ENCODE measurements at regions not wholly inside any gene's neighbourhood (a gene's known extent, or its start where the extent isn't known, plus 50 kb on each side); places are given as distances from the start of the nearest gene placed in this dataset.

DNA sequence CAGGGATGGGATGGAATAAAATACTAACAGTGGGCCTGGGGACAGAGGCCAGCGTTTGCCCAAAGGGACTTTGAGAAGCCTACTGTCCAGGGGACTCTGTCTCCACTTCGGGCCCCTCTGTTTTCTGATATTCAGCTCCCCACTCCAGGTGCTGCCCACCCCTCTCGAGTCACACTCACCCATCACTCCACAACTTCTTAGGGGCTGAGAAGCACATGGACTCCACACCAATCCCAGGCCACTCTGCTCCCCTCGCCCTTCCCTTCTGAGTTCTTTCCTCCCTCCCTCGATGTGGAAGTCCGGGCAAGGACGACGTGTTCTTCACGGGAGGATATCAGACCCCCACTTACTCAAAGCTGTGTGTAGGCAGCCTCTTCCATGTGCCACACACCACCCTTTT, 124.5 kb downstream of the BARX1 start (continued):
- TF ChIP-seq SIRT6 (IDR thresholded peaks at IDR 0.05; ENCODE audit: low read depth, low read length): no peak

DNA sequence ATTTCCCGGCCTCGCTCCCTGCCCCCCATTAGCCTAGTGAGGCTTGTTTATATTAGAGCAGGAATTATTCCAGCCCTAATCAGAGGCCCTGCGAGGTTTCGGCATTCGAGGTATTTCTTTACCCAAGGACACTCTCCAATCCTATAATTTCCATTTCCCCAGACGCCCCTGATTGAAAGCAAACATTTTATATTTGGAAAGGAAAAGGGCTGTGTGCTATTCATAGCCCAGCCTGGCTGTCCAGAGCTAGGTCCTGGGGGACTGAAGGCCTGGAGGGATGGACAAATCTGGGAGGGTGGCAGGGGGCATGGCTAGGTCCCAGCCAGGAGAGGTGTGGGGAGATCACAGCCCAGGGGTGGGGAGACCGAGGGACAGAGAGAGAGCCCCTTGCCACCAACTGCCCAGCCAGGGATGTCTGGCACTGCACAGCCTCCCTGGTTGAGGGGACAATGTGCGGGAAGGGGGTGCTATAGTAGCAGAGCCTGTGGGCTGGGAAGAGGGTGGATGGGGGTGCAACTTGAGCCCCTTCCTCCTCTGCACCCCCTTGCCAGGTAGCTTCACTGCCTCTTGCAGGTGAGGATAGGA, 125.1 kb downstream of the BARX1 start:
- ATAC-seq (no peak), DNase-seq (ENCODE audit: extremely low read depth in 1 of 4, low spot score in 3 of 4) (no peak), FAIRE-seq (no peak)
- Histone ChIP-seq H3K79me2 (ENCODE audit: control insufficient read depth, insufficient read depth, low read length) (no peaks in the 10 kb centered on the region), H3K9me3 (replicated peaks; ENCODE audit: control insufficient read depth, insufficient read depth, low read depth, low read length) (0 out of 2 replicates have a peak, but pooled peaks cover 1% of the 10 kb centered on the region), H3K27ac (ENCODE audit: extremely low read depth, low read depth, low read length) (no peak overlapping the region), H4K20me1 (replicated peaks; ENCODE audit: control insufficient read depth, insufficient read depth, low read length) (no peaks in the 10 kb centered on the region), H2AFZ (ENCODE audit: low read depth, low read length) (no peak overlapping the region), H3K4me2 (ENCODE audit: insufficient read depth, low read length) (no peak overlapping the region), H3K4me1 (replicated peaks in 1 of 2; ENCODE audit: control insufficient read depth in 2 of 2, insufficient read depth in 2 of 2, low read length in 2 of 2) (peaks cover 0 to 20% of the 10 kb centered on the region in 2 experiments; a peak in 1 of 5 replicates), H3K27me3 (ENCODE audit: control insufficient read depth in 2 of 2, insufficient read depth in 2 of 2, low read length in 2 of 2) (peaks cover 0 to 11% of the 10 kb centered on the region in 2 experiments; a peak in 2 of 5 replicates), H3K9me1 (ENCODE audit: control insufficient read depth, insufficient read depth, low read length) (no peaks in the 10 kb centered on the region), H3K4me3 (no peak overlapping the region), H3K36me3 (ENCODE audit: control insufficient read depth, insufficient read depth, low read length) (no peaks in the 10 kb centered on the region), H3K9ac (ENCODE audit: insufficient read depth in 1 of 2, low read depth in 2 of 2, low read length in 2 of 2) (no peak overlapping the region)
- CTCF ChIA-PET (ENCODE audit: low intra/inter-chr PET ratio): no interaction called here
- in situ Hi-C loops (cut with MboI): no loop called here
- 11% methylated on average over 8 of the region's 8 CpGs for WGBS (ENCODE audit: insufficient coverage, low coverage, missing lambda C conversion rate)
- no TSS peak for BruUV-seq (replicated peaks)
- POLR2A ChIA-PET: no interaction called here
- intact Hi-C loops (cut with micrococcal nuclease): no loop called here
- no peak for TF ChIP-seq ZNF354B (CRISPR knock-in tag; IDR thresholded peaks at IDR 0.05)
- no peak for TF ChIP-seq CAMTA2 (CRISPR knock-in tag; conservative IDR thresholded peaks at IDR 0.05)
- TF ChIP-seq ZNF174 (CRISPR knock-in tag; IDR thresholded peaks at IDR 0.05): no peak
- no peak for TF ChIP-seq MXI1 (IDR thresholded peaks at IDR 0.05; ENCODE audit: low read depth, low read length)
- TF ChIP-seq, protein P1, sequence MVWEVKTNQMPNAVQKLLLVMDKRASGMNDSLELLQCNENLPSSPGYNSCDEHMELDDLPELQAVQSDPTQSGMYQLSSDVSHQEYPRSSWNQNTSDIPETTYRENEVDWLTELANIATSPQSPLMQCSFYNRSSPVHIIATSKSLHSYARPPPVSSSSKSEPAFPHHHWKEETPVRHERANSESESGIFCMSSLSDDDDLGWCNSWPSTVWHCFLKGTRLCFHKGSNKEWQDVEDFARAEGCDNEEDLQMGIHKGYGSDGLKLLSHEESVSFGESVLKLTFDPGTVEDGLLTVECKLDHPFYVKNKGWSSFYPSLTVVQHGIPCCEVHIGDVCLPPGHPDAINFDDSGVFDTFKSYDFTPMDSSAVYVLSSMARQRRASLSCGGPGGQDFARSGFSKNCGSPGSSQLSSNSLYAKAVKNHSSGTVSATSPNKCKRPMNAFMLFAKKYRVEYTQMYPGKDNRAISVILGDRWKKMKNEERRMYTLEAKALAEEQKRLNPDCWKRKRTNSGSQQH (CRISPR knock-in tag; IDR thresholded peaks at IDR 0.05): no peak
- no peak for TF ChIP-seq RFX1 (IDR thresholded peaks at IDR 0.05)
- no peak for TF ChIP-seq TAF9B (IDR thresholded peaks at IDR 0.05; ENCODE audit: partially characterized antibody)
- no peak for TF ChIP-seq SOX6 (IDR thresholded peaks at IDR 0.05)
- TF ChIP-seq, protein P2, sequence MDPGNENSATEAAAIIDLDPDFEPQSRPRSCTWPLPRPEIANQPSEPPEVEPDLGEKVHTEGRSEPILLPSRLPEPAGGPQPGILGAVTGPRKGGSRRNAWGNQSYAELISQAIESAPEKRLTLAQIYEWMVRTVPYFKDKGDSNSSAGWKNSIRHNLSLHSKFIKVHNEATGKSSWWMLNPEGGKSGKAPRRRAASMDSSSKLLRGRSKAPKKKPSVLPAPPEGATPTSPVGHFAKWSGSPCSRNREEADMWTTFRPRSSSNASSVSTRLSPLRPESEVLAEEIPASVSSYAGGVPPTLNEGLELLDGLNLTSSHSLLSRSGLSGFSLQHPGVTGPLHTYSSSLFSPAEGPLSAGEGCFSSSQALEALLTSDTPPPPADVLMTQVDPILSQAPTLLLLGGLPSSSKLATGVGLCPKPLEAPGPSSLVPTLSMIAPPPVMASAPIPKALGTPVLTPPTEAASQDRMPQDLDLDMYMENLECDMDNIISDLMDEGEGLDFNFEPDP (CRISPR knock-in tag; IDR thresholded peaks at IDR 0.05): no peak
